ENCODE measurements at regions not wholly inside any gene's neighbourhood (a gene's known extent, or its start where the extent isn't known, plus 50 kb on each side); places are given as distances from the start of the nearest gene placed in this dataset.

DNA sequence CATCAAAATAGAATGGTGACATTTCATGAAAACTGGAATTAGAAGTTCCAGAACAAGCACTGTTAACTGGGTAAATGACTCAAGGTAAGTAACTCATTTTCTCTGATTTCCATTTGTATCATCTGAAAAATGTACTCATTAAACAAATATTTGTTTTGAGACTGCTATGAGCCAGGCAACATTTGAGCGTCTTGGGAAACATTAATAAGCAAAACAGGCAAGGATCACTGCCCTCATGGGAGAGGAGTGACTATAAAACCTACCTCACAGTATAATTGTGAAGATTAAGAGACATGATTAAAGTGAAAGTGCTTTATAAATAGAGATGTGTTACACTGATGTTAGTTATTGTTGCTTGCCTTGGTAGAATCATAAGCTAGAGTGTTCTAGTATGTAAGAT is 711.8 kb upstream of the UBE2E2 start:
- Histone ChIP-seq H3K4me3 (ENCODE audit: low read depth in 1 of 2, low read length in 2 of 2) (no peak overlapping the region), H4K20me1 (ENCODE audit: insufficient read depth, low read length) (no peaks in the 10 kb centered on the region), H3K9me3 (ENCODE audit: insufficient read depth, low read length, severe bottlenecking) (no peaks in the 10 kb centered on the region), H3K36me3 (ENCODE audit: insufficient read depth, low read length) (no peaks in the 10 kb centered on the region), H2AFZ (ENCODE audit: low read depth, low read length) (no peak overlapping the region), H3K4me1 (ENCODE audit: insufficient read depth, low read length) (no peaks in the 10 kb centered on the region), H3K9ac (ENCODE audit: low read depth, low read length) (no peak overlapping the region), H3K27me3 (ENCODE audit: insufficient read depth, low read length, poor library complexity) (no peaks in the 10 kb centered on the region), H3K4me2 (ENCODE audit: insufficient read depth, low read length) (no peak overlapping the region), H3K27ac (ENCODE audit: low read length) (no peak overlapping the region), H3K79me2 (ENCODE audit: insufficient read depth, low read length) (no peaks in the 10 kb centered on the region)
- TF ChIP-seq, protein P1, sequence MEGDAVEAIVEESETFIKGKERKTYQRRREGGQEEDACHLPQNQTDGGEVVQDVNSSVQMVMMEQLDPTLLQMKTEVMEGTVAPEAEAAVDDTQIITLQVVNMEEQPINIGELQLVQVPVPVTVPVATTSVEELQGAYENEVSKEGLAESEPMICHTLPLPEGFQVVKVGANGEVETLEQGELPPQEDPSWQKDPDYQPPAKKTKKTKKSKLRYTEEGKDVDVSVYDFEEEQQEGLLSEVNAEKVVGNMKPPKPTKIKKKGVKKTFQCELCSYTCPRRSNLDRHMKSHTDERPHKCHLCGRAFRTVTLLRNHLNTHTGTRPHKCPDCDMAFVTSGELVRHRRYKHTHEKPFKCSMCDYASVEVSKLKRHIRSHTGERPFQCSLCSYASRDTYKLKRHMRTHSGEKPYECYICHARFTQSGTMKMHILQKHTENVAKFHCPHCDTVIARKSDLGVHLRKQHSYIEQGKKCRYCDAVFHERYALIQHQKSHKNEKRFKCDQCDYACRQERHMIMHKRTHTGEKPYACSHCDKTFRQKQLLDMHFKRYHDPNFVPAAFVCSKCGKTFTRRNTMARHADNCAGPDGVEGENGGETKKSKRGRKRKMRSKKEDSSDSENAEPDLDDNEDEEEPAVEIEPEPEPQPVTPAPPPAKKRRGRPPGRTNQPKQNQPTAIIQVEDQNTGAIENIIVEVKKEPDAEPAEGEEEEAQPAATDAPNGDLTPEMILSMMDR (IDR thresholded peaks at IDR 0.05; ENCODE audit: borderline replicate concordance, extremely low read depth, low read length, poor library complexity, severe bottlenecking): no peak
- no peak for TF ChIP-seq EZH2 (IDR thresholded peaks at IDR 0.05; ENCODE audit: borderline replicate concordance, low read depth, low read length, severe bottlenecking)
- no peak for ATAC-seq (ENCODE audit: insufficient read depth, low read depth)
- no peak for DNase-seq

DNA sequence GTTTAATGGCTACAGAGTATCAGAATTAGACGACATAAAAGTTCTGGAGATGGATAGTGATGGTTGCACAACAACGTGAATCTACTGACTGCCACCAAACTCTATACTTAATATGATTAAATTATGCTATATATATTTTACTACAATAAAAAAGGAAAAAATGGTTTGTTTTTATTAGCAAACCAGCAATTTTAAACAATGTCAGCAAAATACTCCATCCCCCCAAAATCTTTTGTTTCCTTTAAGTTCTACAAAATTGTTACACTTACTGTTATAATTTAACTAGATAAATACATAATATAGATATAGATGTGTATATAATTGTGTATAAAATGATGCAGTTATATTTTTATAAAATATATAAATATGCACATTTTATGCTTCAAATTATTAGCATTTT is 710.8 kb upstream of the UBE2E2 start:
- Histone ChIP-seq H3K79me2 (ENCODE audit: insufficient read depth, low read length) (no peaks in the 10 kb centered on the region), H3K4me1 (ENCODE audit: insufficient read depth, low read length) (no peaks in the 10 kb centered on the region), H3K27me3 (ENCODE audit: insufficient read depth, low read length, poor library complexity) (no peaks in the 10 kb centered on the region), H4K20me1 (ENCODE audit: insufficient read depth, low read length) (no peaks in the 10 kb centered on the region), H2AFZ (ENCODE audit: low read depth, low read length) (no peak overlapping the region), H3K27ac (ENCODE audit: low read length) (no peak overlapping the region), H3K9me3 (ENCODE audit: insufficient read depth, low read length, severe bottlenecking) (no peaks in the 10 kb centered on the region), H3K36me3 (ENCODE audit: insufficient read depth, low read length) (no peaks in the 10 kb centered on the region), H3K4me3 (ENCODE audit: low read depth in 1 of 2, low read length in 2 of 2) (no peak overlapping the region), H3K9ac (ENCODE audit: low read depth, low read length) (no peak overlapping the region), H3K4me2 (ENCODE audit: insufficient read depth, low read length) (no peak overlapping the region)
- no peak for TF ChIP-seq EZH2 (IDR thresholded peaks at IDR 0.05; ENCODE audit: borderline replicate concordance, low read depth, low read length, severe bottlenecking)
- TF ChIP-seq, protein P1 (IDR thresholded peaks at IDR 0.05; ENCODE audit: borderline replicate concordance, extremely low read depth, low read length, poor library complexity, severe bottlenecking): no peak
- DNase-seq (no peak), ATAC-seq (ENCODE audit: insufficient read depth, low read depth) (no peak)

DNA sequence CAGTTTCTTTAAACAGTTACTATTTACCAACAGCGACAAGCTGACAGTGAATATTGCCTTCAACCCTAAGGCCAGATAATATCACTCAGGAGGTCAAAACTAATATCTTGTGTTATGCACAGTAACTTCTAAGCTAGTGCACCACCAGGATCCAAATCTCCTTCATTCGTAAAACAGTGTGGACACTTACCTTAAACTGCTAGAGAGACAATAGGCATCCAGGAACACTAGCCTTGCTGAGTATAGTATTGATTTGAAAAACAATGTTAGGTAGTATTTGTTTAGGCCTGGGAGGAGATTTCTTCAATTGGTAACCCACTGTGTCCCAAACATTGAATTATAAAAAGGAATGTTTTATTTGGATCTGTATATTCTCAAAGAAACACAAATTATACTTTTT is 707.9 kb upstream of the UBE2E2 start:
- H3K9ac ChIP-seq (ENCODE audit: low read depth, low read length): no peak overlapping the region
- H3K27ac ChIP-seq (ENCODE audit: low read length): no peak overlapping the region
- no peak for DNase-seq
- no peaks in the 10 kb centered on the region for H3K36me3 ChIP-seq (ENCODE audit: insufficient read depth, low read length)
- ATAC-seq (ENCODE audit: insufficient read depth, low read depth): no peak
- no peaks in the 10 kb centered on the region for H3K4me1 ChIP-seq (ENCODE audit: insufficient read depth, low read length)
- H3K27me3 ChIP-seq (ENCODE audit: insufficient read depth, low read length, poor library complexity): no peaks in the 10 kb centered on the region
- no peak for TF ChIP-seq EZH2 (IDR thresholded peaks at IDR 0.05; ENCODE audit: borderline replicate concordance, low read depth, low read length, severe bottlenecking)
- TF ChIP-seq, protein P1 (IDR thresholded peaks at IDR 0.05; ENCODE audit: borderline replicate concordance, extremely low read depth, low read length, poor library complexity, severe bottlenecking): no peak
- H3K4me2 ChIP-seq (ENCODE audit: insufficient read depth, low read length): no peak overlapping the region
- H3K4me3 ChIP-seq (ENCODE audit: low read depth in 1 of 2, low read length in 2 of 2): no peak overlapping the region
- no peak overlapping the region for H2AFZ ChIP-seq (ENCODE audit: low read depth, low read length)
- H4K20me1 ChIP-seq (ENCODE audit: insufficient read depth, low read length): no peaks in the 10 kb centered on the region
- H3K79me2 ChIP-seq (ENCODE audit: insufficient read depth, low read length): no peaks in the 10 kb centered on the region
- no peaks in the 10 kb centered on the region for H3K9me3 ChIP-seq (ENCODE audit: insufficient read depth, low read length, severe bottlenecking)

DNA sequence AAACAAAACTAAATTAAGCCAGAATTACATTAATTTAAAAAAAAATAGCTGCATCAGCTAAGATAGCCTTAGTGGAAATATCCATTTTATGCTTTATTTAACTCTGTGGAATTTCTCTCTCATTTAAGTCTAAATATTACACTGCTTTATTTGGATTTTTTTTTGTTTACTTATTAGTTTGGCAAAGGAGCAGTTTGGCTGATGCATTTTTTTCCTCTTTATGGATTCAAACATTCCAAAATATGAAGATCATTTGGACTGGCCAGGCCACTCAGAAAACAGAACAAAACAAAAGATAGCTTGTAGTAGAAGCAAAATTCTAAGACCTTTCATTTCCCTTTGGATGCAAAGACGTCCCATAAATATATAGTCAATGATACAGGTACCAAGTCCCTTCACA is 707.3 kb upstream of the UBE2E2 start:
- DNase-seq (no peak), ATAC-seq (ENCODE audit: insufficient read depth, low read depth) (no peak)
- H3K27me3 ChIP-seq (ENCODE audit: insufficient read depth, low read length, poor library complexity): no peaks in the 10 kb centered on the region
- H3K4me1 ChIP-seq (ENCODE audit: insufficient read depth, low read length): no peaks in the 10 kb centered on the region
- no peak overlapping the region for H3K4me2 ChIP-seq (ENCODE audit: insufficient read depth, low read length)
- TF ChIP-seq EZH2 (IDR thresholded peaks at IDR 0.05; ENCODE audit: borderline replicate concordance, low read depth, low read length, severe bottlenecking): no peak
- TF ChIP-seq, protein P1 (IDR thresholded peaks at IDR 0.05; ENCODE audit: borderline replicate concordance, extremely low read depth, low read length, poor library complexity, severe bottlenecking): no peak
- no peaks in the 10 kb centered on the region for H3K79me2 ChIP-seq (ENCODE audit: insufficient read depth, low read length)
- no peak overlapping the region for H3K27ac ChIP-seq (ENCODE audit: low read length)
- H3K4me3 ChIP-seq (ENCODE audit: low read depth in 1 of 2, low read length in 2 of 2): no peak overlapping the region
- H3K9ac ChIP-seq (ENCODE audit: low read depth, low read length): no peak overlapping the region
- no peaks in the 10 kb centered on the region for H4K20me1 ChIP-seq (ENCODE audit: insufficient read depth, low read length)
- no peak overlapping the region for H2AFZ ChIP-seq (ENCODE audit: low read depth, low read length)
- no peaks in the 10 kb centered on the region for H3K36me3 ChIP-seq (ENCODE audit: insufficient read depth, low read length)
- H3K9me3 ChIP-seq (ENCODE audit: insufficient read depth, low read length, severe bottlenecking): no peaks in the 10 kb centered on the region

Data from DND-41 (cell line).